Prostate gland (tissue), 2 donors: ENCODE measurements at regions not wholly inside any gene's neighbourhood (a gene's known extent, or its start where the extent isn't known, plus 50 kb on each side); places are given as distances from the start of the nearest gene placed in this dataset.

ENCODE experiments used
- DNase-seq: peaks from one replicate; pipeline ENCODE4 v3.0.0-alpha.2; 2019; ENCODE audit warnings: low spot score
- H3K27ac ChIP-seq, 2 donors: fragments of 200-600 bp; sonication (generic); 2 replicates each; pipeline ENCODE4 v1.5.1; 2017 to 2019
- H3K27me3 ChIP-seq: fragments of 200-600 bp; sonication (generic); replicated peaks from 2 replicates; pipeline ENCODE4 v1.5.1; 2019; ENCODE audit not compliant: insufficient read depth
- H3K36me3 ChIP-seq, 2 donors: fragments of 200-600 bp; sonication (generic); 1 replicate in 1 of 2; 2 replicates in 1 of 2; pipeline versions ENCODE4 v1.5.1 to v1.8.1; 2017 to 2019
- H3K4me1 ChIP-seq: fragments of 200-600 bp; sonication (generic); replicated peaks from 2 replicates; pipeline ENCODE4 v1.5.1; 2019
- H3K4me3 ChIP-seq, 2 donors: fragments of 200-600 bp; sonication (generic); 2 replicates each; pipeline ENCODE4 v1.5.1; 2017 to 2019
- H3K9me3 ChIP-seq: fragments of 200-600 bp; sonication (generic); 2 replicates; pipeline ENCODE4 v1.5.1; 2017
- CTCF ChIP-seq, 4 experiments: fragments of 200-600 bp in 2 of 4; fragments of 450-650 bp in 2 of 4; sonication (generic) in 2 of 4; IDR thresholded peaks; 1 replicate in 3 of 4; 2 replicates in 1 of 4; pipeline ENCODE4 v1.5.1; 2016 to 2019; ENCODE audit warnings: antibody characterized with exemption in 4 of 4, mild to moderate bottlenecking in 2 of 4, moderate library complexity in 2 of 4
- POLR2A ChIP-seq: fragments of 450-650 bp; IDR thresholded peaks from one replicate; pipeline ENCODE4 v1.6.1; 2016; ENCODE audit warnings: antibody characterized with exemption, mild to moderate bottlenecking
- POLR2AphosphoS5 ChIP-seq: sonication (generic); formaldehyde crosslinking; IDR thresholded peaks from one replicate; pipeline ENCODE4 v1.6.1; 2017; ENCODE audit warnings: antibody characterized with exemption
- WGBS: methylation state at CpG from one replicate; pipeline ENCODE4 v1.1.5; 2018; 5-methylcytosine and 5-hydroxymethylcytosine counted together
- intact Hi-C: fragments of 100-400 bp; cut with DNase I; formaldehyde crosslinking; loops from one replicate; pipeline ENCODE4 v1.14.2; 2022

- no peaks in the 10 kb centered on the region for H3K9me3 ChIP-seq
- intact Hi-C loops, result no loop called here
- WGBS, result 92% methylated on average over 15 of the region's 15 CpGs
- H3K27ac ChIP-seq, result no peak overlapping the region
- DNase-seq, result no peak
- H3K36me3 ChIP-seq, result no peaks in the 10 kb centered on the region
- no peaks in the 10 kb centered on the region for H3K4me1 ChIP-seq
- H3K4me3 ChIP-seq, result no peak overlapping the region
- no peaks in the 10 kb centered on the region for H3K27me3 ChIP-seq
- TF ChIP-seq POLR2A, result no peak
Measured at GRCh38 chr6:167552258-167552630, 227.4 kb downstream of the TTLL2 start.

GRCh38 chr6:167552961-167553735 is 228.3 kb downstream of the TTLL2 start:
- Histone ChIP-seq H3K9me3 (no peaks in the 10 kb centered on the region), H3K4me1 (no peaks in the 10 kb centered on the region), H3K4me3 (no peak overlapping the region), H3K27ac (no peak overlapping the region), H3K27me3 (no peaks in the 10 kb centered on the region), H3K36me3 (no peaks in the 10 kb centered on the region)
- intact Hi-C loops, result no loop called here
- no peak for DNase-seq
- no peak for TF ChIP-seq POLR2AphosphoS5
- TF ChIP-seq CTCF (IDR thresholded peaks at IDR 0.05), result no peak
- no peak for TF ChIP-seq POLR2A
- WGBS, result 92% methylated on average over 19 of the region's 19 CpGs

GRCh38 chr6:167553736-167554119 is 228.8 kb downstream of the TTLL2 start:
- Histone ChIP-seq H3K27me3 (no peaks in the 10 kb centered on the region), H3K9me3 (no peaks in the 10 kb centered on the region), H3K4me1 (no peaks in the 10 kb centered on the region), H3K4me3 (no peak overlapping the region), H3K27ac (no peak overlapping the region), H3K36me3 (no peaks in the 10 kb centered on the region)
- intact Hi-C loops, result no loop called here
- no peak for TF ChIP-seq POLR2A
- no peak for TF ChIP-seq POLR2AphosphoS5
- no peak for TF ChIP-seq CTCF (IDR thresholded peaks at IDR 0.05)
- DNase-seq, result no peak
- 94% methylated on average over 9 of the region's 9 CpGs for WGBS

- intact Hi-C loops, result no loop called here
- H3K27ac ChIP-seq, result no peak overlapping the region
- whole genome bisulfite sequencing, result 89% methylated on average over 11 of the region's 11 CpGs
Measured at GRCh38 chr6:167554854-167555253, 230.0 kb downstream of the TTLL2 start.

GRCh38 chr6:167555836-167556235 is 230.9 kb downstream of the TTLL2 start:
- DNase-seq, result no peak
- Histone ChIP-seq H3K27ac (no peak overlapping the region), H3K27me3 (no peaks in the 10 kb centered on the region), H3K9me3 (no peaks in the 10 kb centered on the region), H3K36me3 (no peaks in the 10 kb centered on the region), H3K4me1 (no peaks in the 10 kb centered on the region), H3K4me3 (no peak overlapping the region)
- no peak for TF ChIP-seq POLR2A
- TF ChIP-seq POLR2AphosphoS5, result no peak
- TF ChIP-seq CTCF (IDR thresholded peaks at IDR 0.05), result no peak
- intact Hi-C loops, result no loop called here

More at GRCh38 chr6:167554854-167555253, 230.0 kb downstream of the TTLL2 start:
- Histone ChIP-seq H3K27me3 (no peaks in the 10 kb centered on the region), H3K9me3 (no peaks in the 10 kb centered on the region), H3K36me3 (no peaks in the 10 kb centered on the region), H3K4me1 (no peaks in the 10 kb centered on the region), H3K4me3 (no peak overlapping the region)
- TF ChIP-seq POLR2A (no peak), CTCF (IDR thresholded peaks at IDR 0.05) (no peak), POLR2AphosphoS5 (no peak)
- DNase-seq, result no peak
